ENCODE measurements at regions not wholly inside any gene's neighbourhood (a gene's known extent, or its start where the extent isn't known, plus 50 kb on each side); places are given as distances from the start of the nearest gene placed in this dataset.

DNA sequence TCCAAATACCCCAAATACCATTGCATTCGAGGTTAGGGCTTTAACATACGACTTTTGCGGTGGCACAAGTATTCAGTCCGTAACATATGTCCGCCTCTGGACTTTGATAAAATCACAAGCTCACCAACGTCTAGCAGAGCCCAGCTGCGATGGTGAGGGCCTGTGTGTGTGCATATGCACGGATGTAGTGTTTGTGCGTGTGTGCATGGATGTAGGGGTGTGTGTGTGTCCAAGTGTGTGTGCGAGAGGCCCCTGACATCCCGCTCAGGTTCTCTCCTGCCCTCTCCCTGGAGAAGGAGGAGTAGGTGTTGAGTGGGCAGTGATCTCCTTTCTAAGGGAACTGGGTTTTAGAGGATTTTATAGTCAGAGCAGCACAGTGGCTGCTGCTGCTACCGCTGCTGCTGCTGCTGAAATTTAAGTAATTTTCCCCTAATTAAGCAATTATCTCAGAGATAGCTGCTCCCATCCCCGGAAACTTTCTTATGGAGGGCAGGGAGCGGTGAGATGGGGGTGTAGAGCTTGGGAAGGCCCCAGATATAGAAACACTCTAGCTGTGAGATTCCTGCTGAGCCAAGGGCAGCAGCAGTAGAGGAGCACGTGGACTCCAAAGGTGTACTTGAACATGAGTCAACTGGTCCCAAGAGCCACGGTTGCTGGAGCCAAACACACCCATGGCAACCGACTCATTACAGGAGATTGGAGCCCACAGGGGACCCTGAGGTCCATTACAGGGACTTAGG is 121.7 kb upstream of the SDK2 start:
- no peaks in the 10 kb centered on the region for H4K20me1 ChIP-seq (ENCODE audit: insufficient read depth)
- CTCF ChIA-PET, result interaction anchor here (1.9 kb wide), 1 partner anchor 76 kb away, joined by 5 read pairs; no protein-coding TSS in a partner anchor
- H3K4me2 ChIP-seq (ENCODE audit: low read length), result no peak overlapping the region
- H3K36me3 ChIP-seq (ENCODE audit: control insufficient read depth in 1 of 2, insufficient read depth in 2 of 2, low read length in 2 of 2), result no peaks in the 10 kb centered on the region
- TF ChIP-seq FOSL1 (IDR thresholded peaks at IDR 0.05; ENCODE audit: low read depth) (no peak), JUND (IDR thresholded peaks at IDR 0.05) (no peak), SIN3A (IDR thresholded peaks at IDR 0.05; ENCODE audit: low read depth) (no peak), EGR1 (IDR thresholded peaks at IDR 0.05; ENCODE audit: low read depth) (no peak), YY1 (IDR thresholded peaks at IDR 0.05; ENCODE audit: extremely low read depth, insufficient replicate concordance, low read depth, low read length) (no peak), ZBTB33 (IDR thresholded peaks at IDR 0.05; ENCODE audit: extremely low read depth, insufficient replicate concordance, low read length) (no peak), SRF (IDR thresholded peaks at IDR 0.05; ENCODE audit: low read depth) (no peak)
- TF ChIP-seq, protein P1, sequence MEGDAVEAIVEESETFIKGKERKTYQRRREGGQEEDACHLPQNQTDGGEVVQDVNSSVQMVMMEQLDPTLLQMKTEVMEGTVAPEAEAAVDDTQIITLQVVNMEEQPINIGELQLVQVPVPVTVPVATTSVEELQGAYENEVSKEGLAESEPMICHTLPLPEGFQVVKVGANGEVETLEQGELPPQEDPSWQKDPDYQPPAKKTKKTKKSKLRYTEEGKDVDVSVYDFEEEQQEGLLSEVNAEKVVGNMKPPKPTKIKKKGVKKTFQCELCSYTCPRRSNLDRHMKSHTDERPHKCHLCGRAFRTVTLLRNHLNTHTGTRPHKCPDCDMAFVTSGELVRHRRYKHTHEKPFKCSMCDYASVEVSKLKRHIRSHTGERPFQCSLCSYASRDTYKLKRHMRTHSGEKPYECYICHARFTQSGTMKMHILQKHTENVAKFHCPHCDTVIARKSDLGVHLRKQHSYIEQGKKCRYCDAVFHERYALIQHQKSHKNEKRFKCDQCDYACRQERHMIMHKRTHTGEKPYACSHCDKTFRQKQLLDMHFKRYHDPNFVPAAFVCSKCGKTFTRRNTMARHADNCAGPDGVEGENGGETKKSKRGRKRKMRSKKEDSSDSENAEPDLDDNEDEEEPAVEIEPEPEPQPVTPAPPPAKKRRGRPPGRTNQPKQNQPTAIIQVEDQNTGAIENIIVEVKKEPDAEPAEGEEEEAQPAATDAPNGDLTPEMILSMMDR (IDR thresholded peaks at IDR 0.05 in 2 of 3, conservative IDR thresholded peaks at IDR 0.05 in 1 of 3; ENCODE audit: borderline replicate concordance in 1 of 3, insufficient read depth in 1 of 3, low read depth in 2 of 3, low read length in 2 of 3), result no peak
- POLR2A ChIA-PET, result no interaction called here
- no peak for DNase-seq (ENCODE audit: low read depth, low spot score)
- no peaks in the 10 kb centered on the region for H3K9me2 ChIP-seq (ENCODE audit: insufficient read depth)
- no peak overlapping the region for H3K27ac ChIP-seq (ENCODE audit: low read depth, low read length)
- no TSS peak for BruUV-seq (replicated peaks)
- H3K79me2 ChIP-seq (ENCODE audit: insufficient read depth, low read length), result no peaks in the 10 kb centered on the region
- intact Hi-C loops (cut with micrococcal nuclease), result no loop called here
- no peak overlapping the region for H3K4me3 ChIP-seq (replicated peaks in 1 of 2; ENCODE audit: low read depth in 1 of 2, low read length in 2 of 2)
- H3K4me1 ChIP-seq (ENCODE audit: control insufficient read depth in 1 of 2, insufficient read depth in 2 of 2, low read length in 2 of 2), result peaks cover 5 to 9% of the 10 kb centered on the region in 2 experiments
- RAD21 ChIA-PET (ENCODE audit: low non-redundant PET in 1 of 2, low total read pairs in 2 of 2, uncharacterized antibody in 2 of 2, unreplicated experiment in 2 of 2), result no interaction called here
- ATAC-seq, result no peak
- no peaks in the 10 kb centered on the region for H3K9me3 ChIP-seq (ENCODE audit: control insufficient read depth in 1 of 2, insufficient read depth in 1 of 2, low read depth in 1 of 2, low read length in 2 of 2)
- no peak overlapping the region for H2AFZ ChIP-seq (ENCODE audit: low read depth, low read length, poor library complexity, severe bottlenecking)
- no peak overlapping the region for H3K9ac ChIP-seq (ENCODE audit: low read length)
- H3K27me3 ChIP-seq (ENCODE audit: insufficient read depth, low read length), result peaks cover 30% of the 10 kb centered on the region; the same call in 1 of the 2 replicates

Data from HCT116 (cell line).